NT2/D1 (cell line): ENCODE measurements at regions not wholly inside any gene's neighbourhood (a gene's known extent, or its start where the extent isn't known, plus 50 kb on each side); places are given as distances from the start of the nearest gene placed in this dataset.

Experiments used
- SUZ12 ChIP-seq: IDR thresholded peaks from 2 replicates; pipeline ENCODE4 v1.6.1; 2011; ENCODE audit not compliant: insufficient read length, insufficient read depth; ENCODE audit errors: extremely low read depth
- YY1 ChIP-seq: IDR thresholded peaks from 2 replicates; pipeline ENCODE4 v1.6.1; 2011; ENCODE audit not compliant: insufficient read length, insufficient read depth
- ZNF274 ChIP-seq: IDR thresholded peaks from 2 replicates; pipeline ENCODE4 v1.6.1; 2011; ENCODE audit warnings: mild to moderate bottlenecking, low read depth, low read length

- TF ChIP-seq YY1: no peak
- no peak for TF ChIP-seq SUZ12
- no peak for TF ChIP-seq ZNF274
These were observed 84.9 kb upstream of the DIO3 start for GRCh38 chr14:101476258-101476915.
